Trophoblast cell (in vitro differentiated cells and primary cell): ENCODE measurements at regions not wholly inside any gene's neighbourhood (a gene's known extent, or its start where the extent isn't known, plus 50 kb on each side); places are given as distances from the start of the nearest gene placed in this dataset.

Experiments used
- DNase-seq, 2 donors: peaks; one replicate each; pipeline ENCODE4 v3.0.0-alpha.2; 2016
- H2AFZ ChIP-seq: 2 replicates; pipeline ENCODE4 v1.6.1; 2013; ENCODE audit warnings: low read length, moderate library complexity, mild to moderate bottlenecking; ENCODE audit not compliant: insufficient read depth, poor library complexity
- H2AK5ac ChIP-seq: 2 replicates; pipeline ENCODE4 v1.6.1; 2013; ENCODE audit warnings: mild to moderate bottlenecking, low read length
- H2BK120ac ChIP-seq: 2 replicates; pipeline ENCODE4 v1.6.1; 2013; ENCODE audit warnings: low read length, mild to moderate bottlenecking, moderate library complexity; ENCODE audit not compliant: insufficient read depth, poor library complexity
- H2BK12ac ChIP-seq: 2 replicates; pipeline ENCODE4 v1.6.1; 2013; ENCODE audit warnings: mild to moderate bottlenecking, low read length, moderate library complexity
- H2BK5ac ChIP-seq: 2 replicates; pipeline ENCODE4 v1.6.1; 2013; ENCODE audit warnings: low read length, low read depth, moderate library complexity, mild to moderate bottlenecking; ENCODE audit not compliant: poor library complexity
- H3K14ac ChIP-seq: 2 replicates; pipeline ENCODE4 v1.6.1; 2013; ENCODE audit warnings: mild to moderate bottlenecking, low read length
- H3K18ac ChIP-seq: 2 replicates; pipeline ENCODE4 v1.6.1; 2013; ENCODE audit warnings: mild to moderate bottlenecking, low read length
- H3K23ac ChIP-seq: 2 replicates; pipeline ENCODE4 v1.6.1; 2013; ENCODE audit warnings: low read length
- H3K27ac ChIP-seq: 2 replicates; pipeline ENCODE4 v1.5.1; 2013; ENCODE audit warnings: low read depth, mild to moderate bottlenecking, inconsistent platforms, low read length, moderate library complexity
- H3K27me3 ChIP-seq: 2 replicates; pipeline ENCODE4 v1.6.1; 2013; ENCODE audit warnings: inconsistent platforms, mild to moderate bottlenecking, low read length, moderate library complexity; ENCODE audit not compliant: insufficient read depth
- H3K36me3 ChIP-seq, 2 experiments: 1 replicate in 1 of 2; 2 replicates in 1 of 2; pipeline ENCODE4 v1.6.1; 2013; ENCODE audit warnings: low read length in 2 of 2, mild to moderate bottlenecking in 2 of 2, moderate library complexity in 1 of 2; ENCODE audit not compliant: insufficient read depth in 2 of 2, control insufficient read depth in 1 of 2
- H3K4ac ChIP-seq: 2 replicates; pipeline ENCODE4 v1.6.1; 2013; ENCODE audit warnings: low read depth, mild to moderate bottlenecking, low read length, moderate library complexity
- H3K4me1 ChIP-seq, 2 experiments: 1 replicate in 1 of 2; 2 replicates in 1 of 2; pipeline ENCODE4 v1.6.1; 2013; ENCODE audit warnings: low read length in 2 of 2, mild to moderate bottlenecking in 2 of 2, moderate library complexity in 1 of 2; ENCODE audit not compliant: insufficient read depth in 2 of 2, control insufficient read depth in 1 of 2
- H3K4me2 ChIP-seq: 2 replicates; pipeline ENCODE4 v1.6.1; 2013; ENCODE audit warnings: inconsistent platforms, mild to moderate bottlenecking, low read length, moderate library complexity
- H3K4me3 ChIP-seq: 2 replicates; pipeline ENCODE4 v1.5.1; 2013; ENCODE audit warnings: mild to moderate bottlenecking, low read depth, low read length, inconsistent platforms
- H3K79me1 ChIP-seq: one replicate; pipeline ENCODE4 v1.6.1; 2013; ENCODE audit warnings: low read length
- H3K79me2 ChIP-seq: 2 replicates; pipeline ENCODE4 v1.6.1; 2013; ENCODE audit warnings: low read length, mild to moderate bottlenecking; ENCODE audit not compliant: control insufficient read depth, insufficient read depth, poor library complexity
- H3K9ac ChIP-seq: 2 replicates; pipeline ENCODE4 v1.6.1; 2013; ENCODE audit warnings: mild to moderate bottlenecking, low read length
- H3K9me3 ChIP-seq: 2 replicates; pipeline ENCODE4 v1.6.1; 2013; ENCODE audit warnings: low read depth, mild to moderate bottlenecking, control low read depth, inconsistent platforms, low read length; ENCODE audit not compliant: insufficient read depth
- H4K12ac ChIP-seq: 2 replicates; pipeline ENCODE4 v1.6.1; 2013; ENCODE audit warnings: low read depth, mild to moderate bottlenecking, low read length, moderate library complexity
- H4K8ac ChIP-seq: 2 replicates; pipeline ENCODE4 v1.6.1; 2013; ENCODE audit warnings: low read depth, mild to moderate bottlenecking, low read length, moderate library complexity
- H4K91ac ChIP-seq: one replicate; pipeline ENCODE4 v1.6.1; 2013; ENCODE audit warnings: low read depth, mild to moderate bottlenecking, low read length, moderate library complexity
- WGBS: extraction: QIAGEN DNeasy Blood & Tissue Kit; methylation state at CpG from one replicate; pipeline ENCODE4 v1.1.7; 2013; ENCODE audit warnings: missing lambda C conversion rate; ENCODE audit not compliant: insufficient read length, insufficient coverage; ENCODE audit errors: extremely low coverage; 5-methylcytosine and 5-hydroxymethylcytosine counted together

DNA sequence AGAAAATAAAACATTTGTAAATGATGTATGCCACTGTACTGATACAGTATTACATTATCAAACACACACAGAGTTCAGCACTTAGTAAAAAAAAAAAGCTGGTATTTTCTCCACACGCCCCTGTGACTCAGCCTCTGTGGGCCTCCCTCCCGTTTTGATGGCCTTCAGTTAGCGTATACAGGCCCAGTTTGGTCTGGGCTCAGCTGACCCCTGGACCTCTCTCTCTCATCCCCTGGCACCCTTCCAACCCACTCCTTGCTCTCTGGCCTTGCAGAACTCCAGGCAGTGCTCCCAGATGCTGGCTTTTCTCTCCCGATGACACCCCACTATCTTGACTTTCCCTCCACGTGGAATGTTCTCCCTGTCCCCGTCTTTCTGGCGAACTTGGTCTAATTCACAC, 89.0 kb upstream of the LIMCH1 start:
- no peak overlapping the region for H3K14ac ChIP-seq
- no peak overlapping the region for H2BK120ac ChIP-seq
- H3K4ac ChIP-seq = no peak overlapping the region
- DNase-seq = peak in 1 of 2 donors; percentile 33
- H2AK5ac ChIP-seq = no peak overlapping the region
- H2BK12ac ChIP-seq = no peak overlapping the region
- H3K4me3 ChIP-seq = no peak overlapping the region
- WGBS = no CpG with 5 or more reads among the region's 7 CpGs
- no peaks in the 10 kb centered on the region for H3K79me2 ChIP-seq
- no peaks in the 10 kb centered on the region for H3K4me1 ChIP-seq
- no peaks in the 10 kb centered on the region for H3K27me3 ChIP-seq
- H2BK5ac ChIP-seq = no peak overlapping the region
- no peak overlapping the region for H4K91ac ChIP-seq
- no peaks in the 10 kb centered on the region for H3K36me3 ChIP-seq
- H2AFZ ChIP-seq = no peak overlapping the region
- H3K79me1 ChIP-seq = no peaks in the 10 kb centered on the region
- H3K18ac ChIP-seq = no peak overlapping the region
- no peaks in the 10 kb centered on the region for H3K9me3 ChIP-seq
- no peak overlapping the region for H3K23ac ChIP-seq
- no peak overlapping the region for H4K8ac ChIP-seq
- no peak overlapping the region for H3K27ac ChIP-seq
- no peak overlapping the region for H4K12ac ChIP-seq
- H3K4me2 ChIP-seq = no peak overlapping the region
- no peak overlapping the region for H3K9ac ChIP-seq

DNA sequence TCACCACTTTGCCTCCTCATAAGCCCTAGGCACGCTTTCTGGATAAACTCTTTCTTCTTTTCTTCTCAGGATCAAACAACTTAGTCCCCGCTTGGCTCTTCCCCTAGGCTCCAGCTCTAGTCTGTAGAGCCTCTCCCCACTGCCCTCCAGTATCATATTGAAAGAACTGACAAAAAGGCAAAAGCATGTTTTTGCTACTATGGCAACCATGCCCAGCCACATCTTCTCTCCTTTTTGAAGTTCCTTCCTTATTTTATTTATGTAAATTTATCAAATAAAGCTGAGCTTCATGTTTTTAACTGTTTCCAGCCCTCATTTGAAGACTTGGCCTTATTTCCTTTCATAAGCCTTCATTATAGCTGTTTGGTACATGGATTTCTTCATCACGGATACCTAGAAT, 86.0 kb upstream of the LIMCH1 start:
- Histone ChIP-seq H2AFZ (no peak overlapping the region), H3K4ac (no peak overlapping the region), H3K4me2 (no peak overlapping the region), H3K14ac (no peak overlapping the region), H3K27ac (no peak overlapping the region), H2BK12ac (no peak overlapping the region), H3K4me1 (peaks cover 2% of the 10 kb centered on the region in 2 experiments), H4K12ac (no peak overlapping the region), H3K18ac (no peak overlapping the region), H2BK5ac (no peak overlapping the region), H3K9me3 (no peaks in the 10 kb centered on the region), H3K79me1 (no peaks in the 10 kb centered on the region), H3K27me3 (no peaks in the 10 kb centered on the region), H3K79me2 (no peaks in the 10 kb centered on the region), H3K9ac (no peak overlapping the region), H4K91ac (no peak overlapping the region), H3K36me3 (no peaks in the 10 kb centered on the region), H3K23ac (no peak overlapping the region), H3K4me3 (no peak overlapping the region), H2BK120ac (no peak overlapping the region), H4K8ac (no peak overlapping the region), H2AK5ac (no peak overlapping the region)
- no peak for DNase-seq
- no CpG with 5 or more reads among the region's 3 CpGs for WGBS

DNA sequence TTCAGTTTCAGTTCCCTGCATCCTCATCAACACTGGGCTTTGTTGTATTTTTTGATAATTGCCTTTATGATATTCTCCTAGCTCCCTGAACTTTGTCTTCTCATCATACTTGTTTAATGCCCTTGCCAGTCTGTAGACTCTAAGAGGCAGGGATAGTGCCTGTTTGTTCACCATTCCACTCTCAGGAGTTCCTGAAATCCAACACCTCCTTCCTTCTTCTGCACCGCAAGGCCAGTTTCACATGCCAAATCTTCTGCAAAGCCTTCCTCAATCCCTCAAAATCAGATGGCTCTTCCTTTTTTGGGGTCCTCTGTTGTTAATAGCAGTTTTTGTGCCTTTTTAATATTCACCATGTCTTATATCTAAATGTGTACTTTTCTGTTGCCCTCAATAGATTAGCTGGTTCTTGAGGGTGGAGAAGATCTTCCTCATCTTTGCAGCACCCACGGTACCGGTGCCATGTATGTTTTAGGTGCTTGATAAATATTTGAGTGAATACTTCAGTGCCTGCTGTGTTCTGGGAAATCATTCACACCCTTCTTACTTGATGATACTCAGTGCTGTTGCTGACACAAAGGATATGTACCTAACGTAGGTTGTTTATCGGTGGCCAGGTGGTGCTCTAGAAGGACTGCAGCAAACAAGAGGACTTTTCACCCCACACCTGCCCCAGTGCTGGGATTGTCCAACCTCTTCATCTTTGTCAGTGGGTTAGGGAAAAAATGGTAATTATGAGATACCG, 85.3 kb upstream of the LIMCH1 start:
- no peaks in the 10 kb centered on the region for H3K27me3 ChIP-seq
- H3K4me2 ChIP-seq = no peak overlapping the region
- H3K79me1 ChIP-seq = no peaks in the 10 kb centered on the region
- H3K4me1 ChIP-seq = peaks cover 2% of the 10 kb centered on the region in 2 experiments
- H4K91ac ChIP-seq = no peak overlapping the region
- H2BK12ac ChIP-seq = no peak overlapping the region
- H3K27ac ChIP-seq = no peak overlapping the region
- H3K9me3 ChIP-seq = no peaks in the 10 kb centered on the region
- H3K4me3 ChIP-seq = no peak overlapping the region
- H3K79me2 ChIP-seq = no peaks in the 10 kb centered on the region
- no peak overlapping the region for H4K12ac ChIP-seq
- no peak overlapping the region for H3K9ac ChIP-seq
- no peak for DNase-seq
- H2AFZ ChIP-seq = no peak overlapping the region
- no peaks in the 10 kb centered on the region for H3K36me3 ChIP-seq
- H4K8ac ChIP-seq = no peak overlapping the region
- WGBS = no CpG with 5 or more reads among the region's 6 CpGs
- H3K4ac ChIP-seq = no peak overlapping the region
- no peak overlapping the region for H3K14ac ChIP-seq
- no peak overlapping the region for H3K23ac ChIP-seq
- no peak overlapping the region for H3K18ac ChIP-seq
- H2AK5ac ChIP-seq = no peak overlapping the region
- H2BK120ac ChIP-seq = no peak overlapping the region
- no peak overlapping the region for H2BK5ac ChIP-seq

GRCh38 chr4:41454423-41454822, 83.5 kb upstream of the LIMCH1 start:
- Histone ChIP-seq H3K4ac (no peak overlapping the region), H3K79me1 (no peaks in the 10 kb centered on the region), H3K27me3 (no peaks in the 10 kb centered on the region), H4K12ac (no peak overlapping the region), H3K4me2 (no peak overlapping the region), H3K9me3 (no peaks in the 10 kb centered on the region), H3K4me1 (peaks cover 2% of the 10 kb centered on the region in 2 experiments), H2AFZ (no peak overlapping the region), H3K14ac (no peak overlapping the region), H2BK5ac (no peak overlapping the region), H3K27ac (no peak overlapping the region), H2AK5ac (no peak overlapping the region), H3K36me3 (no peaks in the 10 kb centered on the region), H4K8ac (no peak overlapping the region), H2BK120ac (no peak overlapping the region), H4K91ac (no peak overlapping the region), H3K23ac (no peak overlapping the region), H3K4me3 (no peak overlapping the region), H3K9ac (no peak overlapping the region), H3K79me2 (no peaks in the 10 kb centered on the region), H2BK12ac (no peak overlapping the region), H3K18ac (no peak overlapping the region)
- WGBS = no CpG with 5 or more reads among the region's 4 CpGs
- peak; percentile 51 to 83 for DNase-seq
